Parathyroid adenoma (tissue), 2 donors: ENCODE measurements at regions not wholly inside any gene's neighbourhood (a gene's known extent, or its start where the extent isn't known, plus 50 kb on each side); places are given as distances from the start of the nearest gene placed in this dataset.

Experiments
- H2AFZ ChIP-seq: fragments of 300-600 bp; sonication (generic); one replicate; pipeline ENCODE4 v1.7.0; 2017; ENCODE audit warnings: antibody characterized with exemption, mild to moderate bottlenecking
- H3K27ac ChIP-seq: fragments of 300-600 bp; sonication (generic); one replicate; pipeline ENCODE4 v1.7.0; 2017
- H3K27me3 ChIP-seq: fragments of 300-600 bp; sonication (generic); one replicate; pipeline ENCODE4 v1.7.0; 2017; ENCODE audit warnings: low read length; ENCODE audit not compliant: control insufficient read depth, insufficient read depth
- H3K36me3 ChIP-seq: fragments of 300-600 bp; sonication (generic); one replicate; pipeline ENCODE4 v1.7.0; 2017; ENCODE audit warnings: low read length; ENCODE audit not compliant: control insufficient read depth, insufficient read depth
- H3K4me1 ChIP-seq: fragments of 300-600 bp; sonication (generic); one replicate; pipeline ENCODE4 v1.7.0; 2017; ENCODE audit warnings: control low read depth
- H3K4me2 ChIP-seq: fragments of 300-600 bp; sonication (generic); one replicate; pipeline ENCODE4 v1.7.0; 2017; ENCODE audit warnings: low read length
- H3K4me3 ChIP-seq: fragments of 300-600 bp; sonication (generic); one replicate; pipeline ENCODE4 v1.7.0; 2017; ENCODE audit warnings: low read depth, low read length
- H3K79me2 ChIP-seq: fragments of 300-600 bp; sonication (generic); one replicate; pipeline ENCODE4 v1.7.0; 2017; ENCODE audit warnings: control low read depth
- H3K9ac ChIP-seq: fragments of 300-600 bp; sonication (generic); one replicate; pipeline ENCODE4 v1.7.0; 2017; ENCODE audit warnings: mild to moderate bottlenecking
- H3K9me3 ChIP-seq: fragments of 300-600 bp; sonication (generic); one replicate; pipeline ENCODE4 v1.7.0; 2017; ENCODE audit warnings: low read length; ENCODE audit not compliant: control insufficient read depth
- CTCF ChIP-seq: fragments of 300-600 bp; sonication (generic); IDR thresholded peaks from one replicate; pipeline ENCODE4 v1.7.0; 2017; ENCODE audit warnings: antibody characterized with exemption, mild to moderate bottlenecking
- donor health status: primary hyperparathyroidism.

GRCh38 chr1:38115682-38116202 lies 69.1 kb upstream of the POU3F1 start:
- no peaks in the 10 kb centered on the region for H3K4me1 ChIP-seq

DNA sequence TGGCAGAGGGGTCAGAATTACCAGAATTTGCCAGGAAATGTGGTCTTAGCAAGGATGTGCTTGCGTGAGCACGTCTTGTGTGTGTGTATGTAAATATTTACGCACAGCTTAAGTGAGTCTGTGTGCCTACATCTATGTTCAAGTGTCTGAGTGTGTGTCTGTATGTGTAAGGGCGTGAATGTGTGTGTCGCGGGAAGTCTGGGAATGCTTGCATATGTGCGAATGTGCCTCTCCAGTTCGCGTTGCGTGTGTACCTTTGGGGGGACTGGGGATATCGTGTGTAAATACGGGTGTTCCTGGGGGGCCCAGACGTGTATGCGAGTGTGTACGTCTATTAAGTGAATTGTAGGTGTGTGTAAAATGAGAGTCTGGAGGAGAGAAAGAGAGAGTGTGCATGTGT lies 68.6 kb upstream of the POU3F1 start:
- Histone ChIP-seq H3K4me1 (no peaks in the 10 kb centered on the region), H3K9ac (no peak overlapping the region)

More at GRCh38 chr1:38115682-38116202, 69.1 kb upstream of the POU3F1 start:
- H3K79me2 ChIP-seq, result no peaks in the 10 kb centered on the region
- no peaks in the 10 kb centered on the region for H3K9me3 ChIP-seq
- H3K4me2 ChIP-seq, result no peak overlapping the region
- no peak overlapping the region for H2AFZ ChIP-seq
- no peak overlapping the region for H3K27ac ChIP-seq
- no peak overlapping the region for H3K9ac ChIP-seq
- no peak overlapping the region for H3K4me3 ChIP-seq
- TF ChIP-seq CTCF, result no peak
- H3K27me3 ChIP-seq, result no peaks in the 10 kb centered on the region
- H3K36me3 ChIP-seq, result no peaks in the 10 kb centered on the region

DNA sequence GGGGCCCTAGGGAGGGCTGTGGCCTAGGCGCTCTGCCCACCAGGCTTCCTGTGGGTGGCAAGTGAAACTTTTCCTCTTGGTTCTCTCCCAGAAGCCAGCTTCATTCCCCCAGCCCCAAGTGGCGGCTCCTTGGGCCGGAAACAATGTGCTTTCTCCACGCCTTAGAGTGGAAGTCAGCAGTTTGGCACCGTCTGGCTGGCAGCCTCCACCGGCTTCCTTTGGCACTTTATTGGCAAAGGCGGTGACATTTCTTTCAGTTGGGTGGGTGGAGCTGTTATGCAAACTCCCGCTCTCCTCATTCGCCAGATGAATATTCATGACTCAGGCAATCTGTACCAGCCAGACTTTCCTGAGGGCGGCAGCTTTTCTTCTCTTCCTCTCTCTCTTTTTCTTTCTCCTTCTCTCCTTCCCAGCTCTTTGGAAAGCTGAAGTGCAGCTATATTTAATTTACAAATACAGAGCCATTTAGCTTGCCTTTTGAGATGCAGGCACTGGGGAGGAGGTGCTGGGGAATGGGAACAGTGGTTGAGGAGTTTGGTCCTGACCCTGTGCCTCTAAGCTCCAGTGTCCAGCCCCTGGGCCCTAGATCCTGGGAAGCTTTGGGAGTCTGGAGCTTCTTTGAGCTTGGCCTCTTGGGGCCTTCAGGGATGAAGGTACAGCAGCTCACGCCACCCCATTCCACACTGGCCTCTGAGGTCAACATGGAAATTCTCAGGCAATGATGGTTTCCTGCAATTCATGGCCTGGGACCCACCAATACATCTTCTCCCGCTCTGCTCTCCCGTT lies 67.8 kb upstream of the POU3F1 start:
- Histone ChIP-seq H3K4me1 (no peaks in the 10 kb centered on the region), H3K9ac (no peak overlapping the region), H3K79me2 (no peaks in the 10 kb centered on the region), H3K27ac (no peak overlapping the region), H3K27me3 (no peaks in the 10 kb centered on the region), H3K4me3 (no peak overlapping the region), H2AFZ (no peak overlapping the region), H3K4me2 (peak overlapping the region; percentile 18), H3K9me3 (no peaks in the 10 kb centered on the region), H3K36me3 (no peaks in the 10 kb centered on the region)
- TF ChIP-seq CTCF, result no peak

More for the DNA sequence above, 68.6 kb upstream of the POU3F1 start:
- no peak overlapping the region for H3K4me2 ChIP-seq
- H3K9me3 ChIP-seq, result no peaks in the 10 kb centered on the region
- H2AFZ ChIP-seq, result no peak overlapping the region
- H3K79me2 ChIP-seq, result no peaks in the 10 kb centered on the region
- TF ChIP-seq CTCF, result no peak
- no peaks in the 10 kb centered on the region for H3K36me3 ChIP-seq
- no peak overlapping the region for H3K4me3 ChIP-seq
- no peaks in the 10 kb centered on the region for H3K27me3 ChIP-seq
- no peak overlapping the region for H3K27ac ChIP-seq

DNA sequence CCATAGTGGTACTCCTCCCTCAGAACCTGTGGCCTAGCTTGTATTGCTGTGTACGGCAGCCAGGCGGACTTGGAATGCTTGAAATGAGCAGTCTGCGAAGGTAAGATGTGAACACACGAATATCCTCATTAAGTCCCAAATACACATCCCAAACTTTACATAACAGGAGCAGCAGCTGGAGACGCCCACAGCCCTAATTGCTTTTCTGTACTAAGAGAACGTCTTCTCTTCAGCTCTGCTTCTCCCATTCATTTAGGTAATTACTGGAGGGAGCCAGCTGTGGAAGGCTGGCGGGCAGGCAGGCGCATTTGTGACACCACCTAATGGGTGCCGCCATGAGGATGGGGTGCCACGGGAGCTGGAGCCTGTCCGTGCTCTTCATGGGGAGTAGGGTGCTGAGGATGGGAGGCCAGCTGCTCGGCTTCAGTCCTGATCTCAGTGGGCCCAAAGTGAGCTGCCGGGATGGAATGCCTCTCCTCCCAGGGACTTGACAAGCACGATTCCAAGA lies 66.6 kb upstream of the POU3F1 start:
- Histone ChIP-seq H3K4me3 (no peak overlapping the region), H2AFZ (no peak overlapping the region), H3K9me3 (no peaks in the 10 kb centered on the region), H3K4me2 (no peak overlapping the region), H3K79me2 (no peaks in the 10 kb centered on the region), H3K4me1 (no peaks in the 10 kb centered on the region), H3K27ac (no peak overlapping the region), H3K36me3 (no peaks in the 10 kb centered on the region), H3K9ac (no peak overlapping the region), H3K27me3 (no peaks in the 10 kb centered on the region)
- TF ChIP-seq CTCF, result no peak
